ENCODE measurements at regions not wholly inside any gene's neighbourhood (a gene's known extent, or its start where the extent isn't known, plus 50 kb on each side); places are given as distances from the start of the nearest gene placed in this dataset.
"Not testable (repeated sequence)": the region's sequence is repeated elsewhere in the genome, so short reads cannot be mapped to it uniquely, and the experiment has no call there.

DNA sequence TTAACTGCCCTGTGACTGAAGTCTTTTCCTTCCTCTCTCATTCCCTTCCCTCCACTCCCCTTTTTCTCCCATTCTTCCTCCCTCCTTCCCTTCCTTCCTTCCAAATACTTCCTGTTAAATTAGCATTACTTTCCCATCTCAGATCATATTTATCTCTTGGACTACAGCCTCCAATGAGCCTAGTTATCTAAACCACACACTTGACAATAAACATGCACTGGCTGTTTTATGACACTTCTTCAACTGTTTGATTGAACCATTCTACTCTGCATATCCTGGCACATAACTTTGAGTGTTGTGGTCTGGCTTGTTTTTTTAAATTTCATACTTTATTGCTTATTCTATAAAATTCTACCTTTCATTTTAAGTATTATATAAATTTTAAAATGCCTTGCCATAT, 1860.8 kb upstream of the LRRTM1 start:
- no peak for FAIRE-seq

- FAIRE-seq: no peak
Observed at GRCh38 chr2:82158150-82158549, 1853.6 kb upstream of the LRRTM1 start.

GRCh38 chr2:82155469-82155868, 1850.9 kb upstream of the LRRTM1 start:
- FAIRE-seq: no peak

- FAIRE-seq: no peak
Observed at GRCh38 chr2:82143343-82143742, 1838.8 kb upstream of the LRRTM1 start.

GRCh38 chr2:82139979-82140611, 1835.5 kb upstream of the LRRTM1 start:
- FAIRE-seq: peak; percentile 61

DNA sequence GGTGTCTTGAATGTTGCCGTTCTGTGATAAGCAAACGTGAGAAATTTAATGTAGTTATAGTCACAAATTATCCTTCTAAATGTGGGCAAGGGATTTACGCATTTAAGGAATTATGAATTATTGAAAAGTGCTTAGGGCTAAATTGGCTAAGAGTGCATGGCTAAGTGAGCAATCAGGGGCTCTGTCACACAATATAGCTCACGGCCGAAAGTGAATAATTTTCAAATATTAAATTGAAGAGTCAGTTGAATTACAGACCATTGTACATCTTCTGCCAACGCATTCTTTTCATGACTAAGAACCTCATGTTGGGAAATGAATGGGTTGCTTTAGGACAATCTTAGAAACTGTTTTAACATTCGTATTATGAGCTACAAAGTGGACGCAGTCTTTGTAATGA, 1832.9 kb upstream of the LRRTM1 start:
- no peak for FAIRE-seq

GRCh38 chr2:82128051-82128450, 1823.5 kb upstream of the LRRTM1 start:
- FAIRE-seq: no peak

- no peak for FAIRE-seq
Observed at GRCh38 chr2:82124629-82125028, 1820.1 kb upstream of the LRRTM1 start.

- FAIRE-seq: no peak
Observed at GRCh38 chr2:82120654-82121053, 1816.1 kb upstream of the LRRTM1 start.

- no peak for FAIRE-seq
Observed at GRCh38 chr2:82120115-82120514, 1815.6 kb upstream of the LRRTM1 start.

GRCh38 chr2:82109418-82109817, 1804.9 kb upstream of the LRRTM1 start:
- no peak for FAIRE-seq

DNA sequence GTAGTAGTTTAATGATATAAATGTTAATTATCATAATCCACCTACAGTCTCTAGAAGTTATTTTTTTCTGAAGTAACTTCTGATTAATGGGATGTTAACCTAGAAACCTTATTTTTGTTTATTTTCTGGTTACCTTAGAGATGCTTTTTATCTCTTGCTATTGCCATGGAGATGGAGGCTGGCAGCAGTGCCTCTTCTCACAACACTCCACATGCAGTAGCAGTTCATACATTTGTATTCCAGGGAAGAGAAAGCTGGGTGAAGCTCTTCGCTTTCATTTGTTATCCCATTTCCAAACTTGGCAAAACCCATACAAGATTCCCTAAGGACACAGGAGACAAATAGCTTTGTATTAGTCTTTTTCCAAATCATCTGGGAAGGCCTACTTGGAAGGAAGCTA, 1794.1 kb upstream of the LRRTM1 start:
- FAIRE-seq: no peak

DNA sequence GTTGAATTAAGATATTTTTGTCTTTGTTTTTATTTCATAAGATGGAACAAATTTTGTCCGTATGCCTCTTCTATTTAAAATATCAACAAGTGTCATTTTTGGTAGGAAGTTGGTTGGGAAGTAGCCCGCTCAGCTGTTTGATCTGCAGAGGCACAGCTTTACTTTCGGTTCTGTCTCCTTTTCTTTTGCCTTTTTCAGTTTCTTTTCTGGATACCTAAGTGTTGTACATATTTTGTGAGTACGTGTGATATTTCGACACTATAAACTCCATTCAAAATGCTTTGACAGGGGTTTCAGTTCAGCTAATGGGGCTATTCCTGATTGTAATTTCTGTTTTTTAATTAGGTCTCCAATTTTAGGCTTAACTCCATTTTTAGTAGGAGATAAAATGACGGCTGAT, 1785.0 kb upstream of the LRRTM1 start:
- no peak for FAIRE-seq

DNA sequence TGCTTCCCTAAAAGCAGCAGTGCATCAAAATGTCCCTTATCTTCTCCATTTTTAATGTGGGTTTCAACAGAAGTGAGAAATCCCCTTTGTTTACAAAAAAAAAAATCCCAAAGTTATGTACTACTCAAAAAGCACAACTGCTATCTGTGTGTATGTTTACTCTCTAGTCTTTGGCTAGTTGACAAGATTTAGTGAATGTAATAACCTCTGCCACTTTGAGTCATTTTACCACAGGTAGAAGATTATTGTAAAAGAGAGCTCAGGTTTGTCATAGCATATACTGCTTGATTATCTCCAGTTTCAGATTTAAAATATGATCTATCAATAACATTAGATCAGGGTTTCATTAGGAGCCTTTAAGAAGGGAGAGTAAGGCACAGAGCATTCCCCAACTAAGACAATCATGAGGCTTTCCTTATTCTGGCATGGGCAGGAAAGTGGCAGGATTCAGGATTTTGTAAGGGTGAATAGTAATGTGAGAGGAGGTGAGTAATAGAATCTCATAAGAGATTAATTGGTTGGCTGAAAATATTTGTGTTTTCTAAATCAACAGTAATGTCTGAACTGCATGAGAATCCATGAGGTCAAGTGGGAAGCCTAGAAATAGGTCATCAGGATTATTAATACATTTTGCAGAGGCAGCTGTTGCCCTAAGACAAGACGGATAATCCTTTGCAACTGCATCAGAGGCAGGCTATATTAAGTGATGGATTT, 1780.3 kb upstream of the LRRTM1 start:
- FAIRE-seq: no peak

DNA sequence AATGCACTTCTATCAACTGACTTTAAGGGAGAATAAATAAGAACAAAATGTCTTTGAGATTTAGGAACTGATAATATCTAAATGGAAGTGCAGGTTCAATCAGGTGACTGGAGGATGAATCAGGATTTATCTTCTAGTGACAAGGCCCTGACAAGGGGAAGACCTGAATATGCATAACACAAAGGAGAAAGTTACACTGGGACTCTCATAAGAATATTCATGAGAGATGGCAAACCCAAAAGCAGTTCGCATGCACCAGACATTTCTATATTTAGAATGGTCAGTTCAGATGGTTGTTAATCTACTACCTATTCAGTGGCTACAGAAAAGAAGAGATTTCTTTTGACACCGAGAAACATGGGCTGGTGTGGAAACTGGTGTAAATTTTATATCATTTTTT, 1771.3 kb upstream of the LRRTM1 start:
- no peak for FAIRE-seq

- no peak for FAIRE-seq
Observed at GRCh38 chr2:82062463-82062862, 1757.9 kb upstream of the LRRTM1 start.

DNA sequence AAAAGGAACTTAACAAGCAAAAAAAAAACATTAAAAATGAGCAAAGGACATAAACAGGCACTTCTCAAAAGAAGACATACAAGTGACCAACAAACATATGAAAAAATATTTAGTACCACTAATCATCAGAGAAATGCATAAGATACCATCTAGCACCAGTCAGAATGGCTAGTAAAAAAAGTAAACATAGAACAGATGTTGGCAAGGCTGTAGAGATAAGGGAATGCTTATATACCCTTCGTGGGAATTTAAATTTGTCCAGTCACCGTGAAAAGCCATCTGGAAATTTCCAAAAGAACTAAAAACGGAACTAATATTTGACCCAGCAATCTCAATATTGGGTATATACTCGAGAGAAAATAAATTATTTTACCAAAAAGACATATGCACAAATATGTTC, 1751.3 kb upstream of the LRRTM1 start:
- FAIRE-seq: no peak

DNA sequence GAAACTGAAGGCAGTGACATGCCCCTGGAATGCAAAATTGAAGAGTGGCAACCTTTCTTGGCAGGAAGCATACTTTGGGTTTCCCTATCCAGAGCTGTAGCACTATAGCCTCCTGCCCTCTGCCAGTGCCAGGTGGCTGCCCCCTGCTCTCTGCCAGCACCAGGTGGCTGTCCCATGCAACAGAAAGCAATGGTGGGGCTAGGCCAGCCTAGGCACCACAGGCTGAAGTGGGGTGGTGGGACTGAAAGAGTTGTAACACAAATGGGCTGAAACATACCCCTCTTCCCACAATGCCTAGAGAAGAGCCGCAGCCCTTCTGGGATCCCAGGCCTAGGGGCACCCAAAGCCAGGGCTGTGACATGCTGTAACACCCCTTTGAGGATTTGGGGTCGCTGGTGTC, 1739.3 kb upstream of the LRRTM1 start:
- no peak for FAIRE-seq

DNA sequence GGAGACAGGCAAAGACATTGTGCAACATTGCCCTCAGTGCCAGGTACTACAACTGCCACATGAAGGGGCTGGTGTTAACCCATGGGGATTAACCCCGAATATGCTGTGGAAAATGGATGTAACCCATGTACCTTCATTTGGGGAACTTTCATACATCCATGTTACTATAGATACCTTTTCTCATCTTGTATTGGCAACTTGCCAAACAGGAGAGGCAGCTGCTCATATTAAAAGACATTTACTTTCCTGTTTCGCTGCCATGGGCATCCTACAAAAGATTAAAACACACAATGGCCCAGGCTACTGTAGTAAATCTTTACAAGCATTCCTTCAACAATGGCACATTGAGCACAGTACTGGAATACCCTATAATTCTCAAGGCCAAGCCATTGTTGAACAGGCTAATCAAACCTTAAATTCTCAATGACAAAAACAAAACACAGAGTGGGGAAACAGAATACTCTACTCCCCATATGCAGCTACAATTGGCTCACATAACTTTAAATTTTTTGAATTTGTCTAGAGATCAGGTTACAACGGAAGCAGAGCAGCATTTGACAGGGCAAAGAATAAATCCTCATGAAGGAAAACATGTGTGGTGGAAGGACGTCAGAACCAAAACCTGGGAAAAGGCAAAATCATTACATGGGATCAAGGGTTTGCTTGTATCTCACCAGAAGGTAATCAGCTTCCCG, 1723.5 kb upstream of the LRRTM1 start:
- FAIRE-seq: no peak

DNA sequence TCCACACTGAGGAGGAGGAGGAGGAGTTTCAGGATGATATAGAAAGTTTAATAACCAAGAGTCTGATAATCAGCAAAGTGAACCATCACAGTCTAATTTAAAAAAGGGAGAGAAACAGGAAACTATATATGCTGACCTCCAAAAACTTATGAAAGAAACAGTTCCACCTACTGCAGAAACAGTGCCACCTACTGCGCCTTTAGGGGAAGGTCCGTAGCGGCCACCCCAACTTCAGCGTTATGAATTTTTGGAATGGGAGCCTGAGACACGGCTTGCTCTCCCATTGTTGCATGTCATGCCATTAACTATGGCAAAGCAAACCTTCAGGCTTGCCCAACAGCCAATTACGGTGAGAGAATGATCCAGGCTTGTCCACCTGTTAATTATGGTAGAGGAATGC, 1719.2 kb upstream of the LRRTM1 start:
- no peak for FAIRE-seq

- no peak for FAIRE-seq
Observed at GRCh38 chr2:82013641-82014040, 1709.1 kb upstream of the LRRTM1 start.

GRCh38 chr2:82007071-82007664, 1702.6 kb upstream of the LRRTM1 start:
- FAIRE-seq: no peak

DNA sequence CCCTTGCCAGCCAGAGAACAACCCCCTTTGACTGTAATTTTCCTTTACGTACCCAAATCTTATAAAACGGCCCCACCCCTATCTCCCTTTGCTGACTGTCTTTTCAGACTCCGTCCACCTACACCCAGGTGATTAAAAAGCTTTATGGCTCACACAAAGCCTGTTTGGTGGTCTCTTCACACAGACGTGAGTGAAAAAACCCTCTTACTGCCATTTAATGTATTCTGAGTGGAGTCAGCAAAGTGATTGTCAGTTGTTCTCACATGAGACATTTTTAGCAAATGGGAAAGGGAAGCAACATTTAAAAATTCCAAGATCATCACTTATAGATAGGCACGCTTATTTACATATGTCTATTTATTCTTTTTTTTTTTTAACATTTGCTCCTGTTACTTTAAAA, 1701.3 kb upstream of the LRRTM1 start:
- FAIRE-seq: not testable (repeated sequence)

GRCh38 chr2:82001614-82002013, 1697.1 kb upstream of the LRRTM1 start:
- no peak for FAIRE-seq

Data from colon (tissue), 2 donors.